Stimulated activated CD8-positive, alpha-beta memory T cell treated with anti-CD3 and anti-CD28 coated beads, Interleukin-7, amount 100 ng/mL, for 1 hour (primary cell): ENCODE measurements at regions not wholly inside any gene's neighbourhood (a gene's known extent, or its start where the extent isn't known, plus 50 kb on each side); places are given as distances from the start of the nearest gene placed in this dataset.
"Not testable (repeated sequence)": the region's sequence is repeated elsewhere in the genome, so short reads cannot be mapped to it uniquely, and the experiment has no call there.

ENCODE experiments used
- DNase-seq, 2 donors: peaks; one replicate each; pipeline ENCODE4 v3.0.0-alpha.2; 2020; ENCODE audit warnings: low read depth in 2 of 2

- no peak for DNase-seq
These were observed 681.9 kb upstream of the BOD1L1 start for GRCh38 chr4:14309431-14309830.

- no peak for DNase-seq
These were observed 686.2 kb upstream of the BOD1L1 start for GRCh38 chr4:14313757-14314156.

GRCh38 chr4:14315129-14315528, 687.2 kb upstream of the CPEB2 start:
- no peak for DNase-seq

GRCh38 chr4:14317351-14317750, 684.9 kb upstream of the CPEB2 start:
- no peak for DNase-seq

- DNase-seq: no peak
These were observed 683.6 kb upstream of the CPEB2 start for GRCh38 chr4:14318671-14319070.

- DNase-seq: no peak
These were observed 680.6 kb upstream of the CPEB2 start for GRCh38 chr4:14321723-14322122.

- no peak for DNase-seq
These were observed 679.1 kb upstream of the CPEB2 start for GRCh38 chr4:14323191-14323590.

GRCh38 chr4:14329228-14329627, 673.1 kb upstream of the CPEB2 start:
- no peak for DNase-seq

- DNase-seq: no peak
These were observed 668.7 kb upstream of the CPEB2 start for GRCh38 chr4:14333616-14334015.

GRCh38 chr4:14334166-14334565, 668.1 kb upstream of the CPEB2 start:
- DNase-seq: no peak

GRCh38 chr4:14335872-14336271, 666.4 kb upstream of the CPEB2 start:
- no peak for DNase-seq

GRCh38 chr4:14336656-14337055, 665.6 kb upstream of the CPEB2 start:
- no peak for DNase-seq

GRCh38 chr4:14337892-14338584, 664.2 kb upstream of the CPEB2 start:
- no peak for DNase-seq

GRCh38 chr4:14338585-14339265, 663.6 kb upstream of the CPEB2 start:
- DNase-seq: no peak

- no peak for DNase-seq
These were observed 662.6 kb upstream of the CPEB2 start for GRCh38 chr4:14339715-14340114.

- DNase-seq: no peak
These were observed 662.0 kb upstream of the CPEB2 start for GRCh38 chr4:14340321-14340720.

GRCh38 chr4:14343961-14344360, 658.3 kb upstream of the CPEB2 start:
- no peak for DNase-seq

GRCh38 chr4:14345356-14345775, 656.9 kb upstream of the CPEB2 start:
- DNase-seq: no peak

GRCh38 chr4:14347526-14347925, 654.8 kb upstream of the CPEB2 start:
- no peak for DNase-seq

- DNase-seq: no peak
These were observed 653.8 kb upstream of the CPEB2 start for GRCh38 chr4:14348506-14348905.

GRCh38 chr4:14358544-14359160, 643.6 kb upstream of the CPEB2 start:
- not testable (repeated sequence) for DNase-seq

GRCh38 chr4:14359991-14360390, 642.3 kb upstream of the CPEB2 start:
- DNase-seq: no peak

- no peak for DNase-seq
These were observed 641.2 kb upstream of the CPEB2 start for GRCh38 chr4:14361084-14361483.
